GM12892 (cell line): ENCODE measurements at regions not wholly inside any gene's neighbourhood (a gene's known extent, or its start where the extent isn't known, plus 50 kb on each side); places are given as distances from the start of the nearest gene placed in this dataset.

Experiments
- POLR2A ChIP-seq: IDR thresholded peaks from 2 replicates; pipeline ENCODE4 v1.6.1; 2011; ENCODE audit warnings: low read depth, low read length, control low read depth
- POLR2AphosphoS5 ChIP-seq: IDR thresholded peaks from 2 replicates; pipeline ENCODE4 v1.6.1; 2011; ENCODE audit warnings: low read depth, low read length, control low read depth
- TAF1 ChIP-seq: IDR thresholded peaks from 2 replicates; pipeline ENCODE4 v1.6.1; 2011; ENCODE audit warnings: low read depth, mild to moderate bottlenecking, control low read depth, low read length, borderline replicate concordance

DNA sequence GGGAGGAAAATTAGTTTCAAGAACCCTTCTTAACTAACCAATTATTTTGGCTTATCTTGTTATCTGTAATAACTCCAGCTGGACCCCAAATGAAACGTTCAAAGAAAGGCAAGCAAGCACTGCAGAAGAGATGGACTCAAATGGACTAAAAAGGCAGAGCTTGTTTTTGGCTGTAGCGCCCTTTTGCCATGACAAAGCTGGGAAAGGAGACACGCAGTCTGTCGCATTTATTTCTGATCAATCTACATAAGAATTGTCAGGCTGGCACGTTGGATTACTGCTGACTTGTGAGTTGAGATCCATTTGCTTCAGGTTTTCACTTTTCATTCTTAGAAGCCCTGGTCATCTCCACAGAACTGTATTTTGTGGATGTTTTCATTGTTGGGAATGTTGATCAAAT is 402.9 kb downstream of the TMEM182 start:
- TF ChIP-seq POLR2A (no peak), POLR2AphosphoS5 (no peak), TAF1 (no peak)
